GM12878 (cell line): ENCODE measurements at regions not wholly inside any gene's neighbourhood (a gene's known extent, or its start where the extent isn't known, plus 50 kb on each side); places are given as distances from the start of the nearest gene placed in this dataset.

Experiments
- ATAC-seq: fragments of 200-7000 bp; cut with Tn5 transposase; 3 replicates; pipeline ENCODE4 v1.9.1; 2020; ENCODE audit warnings: mild to moderate bottlenecking, moderate library complexity
- BruUV-seq: library from RNA; stranded (reverse); fragments of 400-500 nt; replicated peaks from 2 replicates; lab custom pipeline; 2021; lab: Mats Ljungman, UMichigan
- CTCF ChIA-PET: fragments of 300-600 bp; sonication (Branson Sonifier 250); formaldehyde crosslinking; extraction: SDS; loops from one replicate; lab custom pipeline; 2021; ENCODE audit warnings: inconsistent platforms; lab: Yijun Ruan, JAX
- POLR2A ChIA-PET: fragments of 350-600 bp; formaldehyde crosslinking; extraction: SDS; loops from one replicate; lab custom pipeline; 2021; ENCODE audit warnings: inconsistent platforms; lab: Charles Lee
- RAD21 ChIA-PET: fragments of 300-600 bp; sonication (Branson Sonifier 250); formaldehyde crosslinking; loops from one replicate; lab custom pipeline; 2023; ENCODE audit warnings: antibody characterized with exemption; ENCODE audit not compliant: unreplicated experiment; lab: Charles Lee
- SMC1A ChIA-PET: fragments of 300-600 bp; sonication (Branson Sonifier 250); formaldehyde crosslinking; loops from one replicate; lab custom pipeline; 2023; ENCODE audit not compliant: unreplicated experiment, uncharacterized antibody; lab: Charles Lee
- DNase-seq: peaks from one replicate; pipeline ENCODE4 v3.0.0-alpha.2; 2011; ENCODE audit warnings: low read depth, low spot score
- FAIRE-seq: peaks from 3 replicates; lab custom pipeline; 2011; peaks lifted over from hg19 to GRCh38; lab: Jason Lieb, UNC
- H2AFZ ChIP-seq: 2 replicates; pipeline ENCODE4 v1.6.0; 2011; ENCODE audit warnings: low read depth, low read length, control low read depth; ENCODE audit not compliant: control insufficient read depth
- H3K27ac ChIP-seq: 2 replicates; pipeline ENCODE4 v1.5.1; 2011; ENCODE audit warnings: control low read depth; ENCODE audit not compliant: control insufficient read depth, insufficient read depth
- H3K27me3 ChIP-seq, 2 experiments: replicated peaks in 1 of 2; 2 replicates each; pipeline versions ENCODE4 v1.6.0 to v1.6.1; 2011; ENCODE audit warnings: low read length in 1 of 2; ENCODE audit not compliant: control insufficient read depth in 2 of 2, insufficient read depth in 2 of 2
- H3K36me3 ChIP-seq, 2 experiments: 2 replicates each; pipeline ENCODE4 v1.5.1; 2011; ENCODE audit warnings: low read length in 1 of 2; ENCODE audit not compliant: control insufficient read depth in 2 of 2, insufficient read depth in 2 of 2
- H3K4me1 ChIP-seq: 2 replicates; pipeline ENCODE4 v1.6.1; 2011; ENCODE audit warnings: mild to moderate bottlenecking, low read length, moderate library complexity, mixed read lengths; ENCODE audit not compliant: control insufficient read depth, insufficient read depth
- H3K4me2 ChIP-seq: 2 replicates; pipeline ENCODE4 v1.6.0; 2011; ENCODE audit warnings: control low read depth; ENCODE audit not compliant: control insufficient read depth, insufficient read depth
- H3K4me3 ChIP-seq: fragments of 200-600 bp; sonication (generic); 2 replicates; pipeline ENCODE4 v1.5.1; 2016
- H3K79me2 ChIP-seq: 2 replicates; pipeline ENCODE4 v1.6.0; 2011; ENCODE audit warnings: low read length; ENCODE audit not compliant: control insufficient read depth, insufficient read depth
- H3K9ac ChIP-seq: 2 replicates; pipeline ENCODE4 v1.8.0; 2011; ENCODE audit warnings: low read length, control low read depth, mixed read lengths; ENCODE audit not compliant: control insufficient read depth, insufficient read depth
- H3K9me3 ChIP-seq: replicated peaks from 3 replicates; pipeline ENCODE4 v1.5.1; 2011; ENCODE audit warnings: mild to moderate bottlenecking, low read length; ENCODE audit not compliant: control insufficient read depth, insufficient read depth
- H4K20me1 ChIP-seq: 2 replicates; pipeline ENCODE4 v1.6.0; 2011; ENCODE audit not compliant: control insufficient read depth, insufficient read depth
- BCLAF1 ChIP-seq: fragments of 450-650 bp; IDR thresholded peaks from 2 replicates; pipeline ENCODE4 v1.6.1; 2017; ENCODE audit warnings: antibody characterized with exemption, mild to moderate bottlenecking, moderate library complexity
- CREB1 ChIP-seq: IDR thresholded peaks from 2 replicates; pipeline ENCODE4 v1.6.1; 2012; ENCODE audit warnings: low read depth, mild to moderate bottlenecking, inconsistent platforms
- EED ChIP-seq: sonication (generic); IDR thresholded peaks from 2 replicates; pipeline ENCODE4 v1.6.1; 2016; ENCODE audit warnings: antibody characterized with exemption, low read depth
- FOS ChIP-seq: IDR thresholded peaks from 3 replicates; pipeline ENCODE4 v1.6.1; 2011; ENCODE audit warnings: borderline replicate concordance; ENCODE audit not compliant: insufficient read length; ENCODE audit errors: extremely low read depth
- GABPA ChIP-seq: IDR thresholded peaks from 2 replicates; pipeline ENCODE4 v1.6.1; 2014; ENCODE audit warnings: antibody characterized with exemption, low read depth, mild to moderate bottlenecking, inconsistent platforms
- IKZF2 ChIP-seq, 2 experiments: fragments of 450-650 bp; IDR thresholded peaks; 2 replicates each; pipeline ENCODE4 v1.6.1; 2017; ENCODE audit warnings: mild to moderate bottlenecking in 2 of 2, moderate library complexity in 2 of 2
- MLLT1 ChIP-seq: fragments of 450-650 bp; IDR thresholded peaks from 2 replicates; pipeline ENCODE4 v1.6.1; 2016; ENCODE audit warnings: mild to moderate bottlenecking
- RB1 ChIP-seq: fragments of 450-650 bp; formaldehyde crosslinking; IDR thresholded peaks from 2 replicates; pipeline ENCODE4 v1.6.1; 2017; ENCODE audit warnings: mild to moderate bottlenecking, borderline replicate concordance
- REST ChIP-seq: IDR thresholded peaks from 2 replicates; pipeline ENCODE4 v1.6.1; 2012; ENCODE audit warnings: mild to moderate bottlenecking, low read depth, low read length
- SMAD1 ChIP-seq: fragments of 450-650 bp; IDR thresholded peaks from 2 replicates; pipeline ENCODE4 v1.6.1; 2018; ENCODE audit warnings: mild to moderate bottlenecking, low read depth; ENCODE audit not compliant: partially characterized antibody
- WGBS: methylation state at CpG from one replicate; pipeline ENCODE4 v1.1.6; 2016; ENCODE audit warnings: low lambda C conversion rate; ENCODE audit not compliant: insufficient replicate concordance, insufficient coverage; ENCODE audit errors: missing lambda C conversion rate; 5-methylcytosine and 5-hydroxymethylcytosine counted together
- in situ Hi-C: fragments of 300-500 bp; cut with MboI; formaldehyde crosslinking; loops from 9 replicates; pipeline ENCODE4 v1.14.3; 2018; ENCODE audit warnings: mixed read lengths
- intact Hi-C: fragments of 100-400 bp; cut with micrococcal nuclease; formaldehyde crosslinking; loops from one replicate; pipeline ENCODE4 v1.14.2; 2022; ENCODE audit not compliant: unreplicated experiment

- Histone ChIP-seq H3K9me3 (no peaks in the 10 kb centered on the region; the same call in 2 of the 3 replicates), H3K36me3 (no peaks in the 10 kb centered on the region), H3K4me2 (no peak overlapping the region), H4K20me1 (no peaks in the 10 kb centered on the region), H3K4me3 (no peak overlapping the region), H3K27ac (no peak overlapping the region), H3K9ac (no peak overlapping the region), H3K4me1 (no peaks in the 10 kb centered on the region), H3K79me2 (no peaks in the 10 kb centered on the region), H3K27me3 (no peaks in the 10 kb centered on the region; a peak in 1 of 4 replicates), H2AFZ (no peak overlapping the region)
- intact Hi-C loops = no loop called here
- in situ Hi-C loops = no loop called here
- no peak for ATAC-seq
- POLR2A ChIA-PET = no interaction called here
- TF ChIP-seq CREB1 = no peak
- TF ChIP-seq REST = no peak
- no peak for TF ChIP-seq IKZF2 (IDR thresholded peaks at IDR 0.05)
- no peak for TF ChIP-seq EED
- no peak for TF ChIP-seq BCLAF1
- no peak for TF ChIP-seq FOS
- TF ChIP-seq RB1 = no peak
- no peak for TF ChIP-seq SMAD1
- no peak for TF ChIP-seq MLLT1
- TF ChIP-seq GABPA = no peak
- CTCF ChIA-PET = no interaction called here
- SMC1A ChIA-PET = no interaction called here
- 63% methylated on average over 5 of the region's 5 CpGs for WGBS
- RAD21 ChIA-PET = no interaction called here
- no peak for DNase-seq
- no TSS peak for BruUV-seq
- FAIRE-seq = no peak
Measured at GRCh38 chr2:238793306-238793705, 54.6 kb upstream of the TWIST2 start.
